HFFc6 (cell line): ENCODE measurements at regions not wholly inside any gene's neighbourhood (a gene's known extent, or its start where the extent isn't known, plus 50 kb on each side); places are given as distances from the start of the nearest gene placed in this dataset.

Source experiments
- DNase-seq: peaks from one replicate; pipeline ENCODE4 v3.0.0-alpha.2; 2018
- H3K27ac Mint-ChIP-seq: 2 replicates; pipeline ENCODE4 v1.8.0; 2020; ENCODE audit warnings: mild to moderate bottlenecking, mixed read lengths
- H3K27me3 Mint-ChIP-seq: 2 replicates; pipeline ENCODE4 v1.8.0; 2021; ENCODE audit warnings: mild to moderate bottlenecking, moderate library complexity, mixed read lengths; ENCODE audit not compliant: insufficient read depth
- H3K36me3 Mint-ChIP-seq: 2 replicates; pipeline ENCODE4 v1.8.0; 2021; ENCODE audit warnings: low read depth, mixed read lengths
- H3K4me1 Mint-ChIP-seq: 2 replicates; pipeline ENCODE4 v1.8.0; 2020; ENCODE audit warnings: low read depth, mixed read lengths
- H3K4me3 Mint-ChIP-seq: 2 replicates; pipeline ENCODE4 v1.8.0; 2020; ENCODE audit warnings: mild to moderate bottlenecking, moderate library complexity, mixed read lengths
- H3K9me3 Mint-ChIP-seq: 2 replicates; pipeline ENCODE4 v1.8.0; 2020; ENCODE audit warnings: mild to moderate bottlenecking, mixed read lengths
- TF ChIP-seq, protein P1 (sequence below): fragments of 200-600 bp; sonication (generic); IDR thresholded peaks from 2 replicates; pipeline ENCODE4 v1.5.0; 2021; ENCODE audit warnings: antibody characterized with exemption, mild to moderate bottlenecking

GRCh38 chr18:43662657-43663056, 385.4 kb upstream of the SYT4 start:
- H3K27ac Mint-ChIP-seq: peak overlapping the region; percentile 82

GRCh38 chr18:43663159-43663558, 385.9 kb upstream of the SYT4 start:
- no peaks in the 10 kb centered on the region for H3K36me3 Mint-ChIP-seq
- H3K27me3 Mint-ChIP-seq: no peaks in the 10 kb centered on the region
- H3K9me3 Mint-ChIP-seq: no peaks in the 10 kb centered on the region
- no peak for DNase-seq
- peaks cover 52% of the 10 kb centered on the region for H3K4me1 Mint-ChIP-seq
- TF ChIP-seq, protein P1, sequence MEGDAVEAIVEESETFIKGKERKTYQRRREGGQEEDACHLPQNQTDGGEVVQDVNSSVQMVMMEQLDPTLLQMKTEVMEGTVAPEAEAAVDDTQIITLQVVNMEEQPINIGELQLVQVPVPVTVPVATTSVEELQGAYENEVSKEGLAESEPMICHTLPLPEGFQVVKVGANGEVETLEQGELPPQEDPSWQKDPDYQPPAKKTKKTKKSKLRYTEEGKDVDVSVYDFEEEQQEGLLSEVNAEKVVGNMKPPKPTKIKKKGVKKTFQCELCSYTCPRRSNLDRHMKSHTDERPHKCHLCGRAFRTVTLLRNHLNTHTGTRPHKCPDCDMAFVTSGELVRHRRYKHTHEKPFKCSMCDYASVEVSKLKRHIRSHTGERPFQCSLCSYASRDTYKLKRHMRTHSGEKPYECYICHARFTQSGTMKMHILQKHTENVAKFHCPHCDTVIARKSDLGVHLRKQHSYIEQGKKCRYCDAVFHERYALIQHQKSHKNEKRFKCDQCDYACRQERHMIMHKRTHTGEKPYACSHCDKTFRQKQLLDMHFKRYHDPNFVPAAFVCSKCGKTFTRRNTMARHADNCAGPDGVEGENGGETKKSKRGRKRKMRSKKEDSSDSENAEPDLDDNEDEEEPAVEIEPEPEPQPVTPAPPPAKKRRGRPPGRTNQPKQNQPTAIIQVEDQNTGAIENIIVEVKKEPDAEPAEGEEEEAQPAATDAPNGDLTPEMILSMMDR: no peak
- H3K4me3 Mint-ChIP-seq: no peak overlapping the region
- 0 out of 2 replicates have a peak overlapping the region, but pooled peaks have one; percentile 11 for H3K27ac Mint-ChIP-seq

More at GRCh38 chr18:43662657-43663056, 385.4 kb upstream of the SYT4 start:
- TF ChIP-seq, protein P1: no peak
- Mint-ChIP-seq H3K27me3 (no peaks in the 10 kb centered on the region), H3K36me3 (no peaks in the 10 kb centered on the region), H3K4me1 (peaks cover 52% of the 10 kb centered on the region), H3K9me3 (no peaks in the 10 kb centered on the region), H3K4me3 (peak overlapping the region; percentile 77)
- peak; percentile 86 for DNase-seq

DNA sequence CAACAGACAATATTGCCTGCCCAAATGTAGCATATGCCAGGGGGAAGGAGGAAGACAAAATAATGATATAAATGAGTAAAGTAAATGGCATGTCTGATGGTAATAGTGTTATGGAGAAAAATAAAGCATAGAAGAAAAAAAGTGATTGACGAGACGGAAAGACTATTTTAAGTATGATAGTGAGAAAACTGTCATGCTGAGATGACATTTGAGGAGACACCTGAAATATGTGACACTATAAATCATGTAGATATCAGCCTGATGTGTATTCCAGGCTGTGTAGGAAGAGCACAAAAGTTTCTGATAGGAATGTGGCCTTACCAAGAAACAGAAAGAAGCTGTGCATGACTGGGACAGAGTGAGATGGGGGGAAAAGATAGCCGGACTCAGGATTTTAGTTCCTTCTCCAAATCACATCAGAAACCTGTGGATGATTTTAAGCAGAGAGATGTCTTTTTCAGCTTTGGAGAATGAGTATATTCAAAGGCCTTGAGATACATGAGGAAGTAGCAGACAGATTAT, 387.3 kb upstream of the SYT4 start:
- peak overlapping the region; percentile 55 for H3K4me3 Mint-ChIP-seq
- peaks cover 52% of the 10 kb centered on the region for H3K4me1 Mint-ChIP-seq
- no peaks in the 10 kb centered on the region for H3K9me3 Mint-ChIP-seq
- no peaks in the 10 kb centered on the region for H3K36me3 Mint-ChIP-seq
- DNase-seq: no peak
- H3K27me3 Mint-ChIP-seq: no peaks in the 10 kb centered on the region
- H3K27ac Mint-ChIP-seq: peak overlapping the region; percentile 83
- TF ChIP-seq, protein P1: no peak

GRCh38 chr18:43665105-43665788, 388.0 kb upstream of the SYT4 start:
- Mint-ChIP-seq H3K4me1 (peaks cover 52% of the 10 kb centered on the region), H3K9me3 (no peaks in the 10 kb centered on the region), H3K27me3 (no peaks in the 10 kb centered on the region), H3K36me3 (no peaks in the 10 kb centered on the region), H3K27ac (peak overlapping the region; percentile 83), H3K4me3 (peak overlapping the region; percentile 55; the same call in 1 of the 2 replicates)
- TF ChIP-seq, protein P1: no peak
- DNase-seq: peak; percentile 86

DNA sequence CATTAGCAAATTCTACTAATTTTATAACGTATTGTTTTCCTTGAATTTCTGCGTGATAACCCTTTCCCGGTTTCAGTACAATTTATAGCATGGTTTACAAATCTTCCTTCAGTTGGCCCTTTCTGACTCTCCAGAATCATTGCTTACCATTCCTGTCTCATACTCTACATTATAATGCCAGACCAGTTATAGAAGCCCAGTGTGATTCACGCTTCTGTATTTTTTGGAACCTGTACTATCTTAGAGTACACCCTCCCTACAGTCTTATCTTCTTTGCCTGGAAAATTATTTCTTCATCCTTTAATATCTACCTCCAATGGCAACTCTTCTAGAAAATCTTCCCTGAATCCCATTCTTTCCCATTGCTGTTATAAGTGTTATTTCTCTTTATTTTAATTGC, 391.6 kb upstream of the SYT4 start:
- Mint-ChIP-seq H3K27me3 (no peaks in the 10 kb centered on the region), H3K4me3 (no peak overlapping the region), H3K36me3 (no peaks in the 10 kb centered on the region), H3K27ac (no peak overlapping the region), H3K9me3 (no peaks in the 10 kb centered on the region), H3K4me1 (peaks cover 23% of the 10 kb centered on the region)
- DNase-seq: no peak
- TF ChIP-seq, protein P1: no peak
